HepG2 (cell line): ENCODE measurements at regions not wholly inside any gene's neighbourhood (a gene's known extent, or its start where the extent isn't known, plus 50 kb on each side); places are given as distances from the start of the nearest gene placed in this dataset.

Experiments
- CEBPB ChIP-seq: IDR thresholded peaks from 2 replicates; pipeline ENCODE4 v1.6.1; 2011; ENCODE audit warnings: low read depth, low read length, improper control_type of control experiment, borderline replicate concordance
- DBP ChIP-seq: sonication (generic); formaldehyde crosslinking; IDR thresholded peaks from 2 replicates; pipeline ENCODE4 v1.4.0; 2020; ENCODE audit warnings: missing genetic modification reagents; ENCODE audit errors: not compliant biosample characterization
- EZH2 ChIP-seq: conservative IDR thresholded peaks from 2 replicates; pipeline ENCODE4 v1.6.1; 2012; ENCODE audit warnings: mild to moderate bottlenecking, low read depth, low read length, moderate library complexity
- FOXA3 ChIP-seq: IDR thresholded peaks from 2 replicates; pipeline ENCODE4 v1.6.1; 2016; ENCODE audit warnings: missing genetic modification reagents, missing compliant biosample characterization
- NPAS2 ChIP-seq: sonication (generic); formaldehyde crosslinking; IDR thresholded peaks from 2 replicates; pipeline ENCODE4 v1.8.0; 2022; ENCODE audit warnings: mild to moderate bottlenecking, missing genetic modification reagents, borderline replicate concordance
- POLR2AphosphoS5 ChIP-seq: IDR thresholded peaks from 2 replicates; pipeline ENCODE4 v1.6.1; 2012; ENCODE audit warnings: low read depth, low read length
- SRSF4 ChIP-seq: fragments of 200-400 bp; formaldehyde crosslinking; IDR thresholded peaks from one replicate; pipeline ENCODE4 v1.6.1; 2018; ENCODE audit warnings: mild to moderate bottlenecking, low read depth, low read length, moderate library complexity; ENCODE audit not compliant: poor library complexity, severe bottlenecking
- THYN1 ChIP-seq: sonication (generic); formaldehyde crosslinking; IDR thresholded peaks from 2 replicates; pipeline ENCODE4 v1.8.1; 2023; ENCODE audit warnings: low read depth, mild to moderate bottlenecking, moderate library complexity, missing genetic modification reagents, borderline replicate concordance
- ZNF160 ChIP-seq: sonication (generic); formaldehyde crosslinking; IDR thresholded peaks from 2 replicates; pipeline ENCODE4 v1.8.0; 2022; ENCODE audit warnings: mild to moderate bottlenecking, inconsistent platforms, missing genetic modification reagents
- TF ChIP-seq, protein P1 (sequence below): sonication (generic); formaldehyde crosslinking; IDR thresholded peaks from 2 replicates; pipeline ENCODE4 v1.5.0; 2020; ENCODE audit warnings: mild to moderate bottlenecking, missing genetic modification reagents, moderate library complexity

- TF ChIP-seq THYN1 (CRISPR knock-in tag) (no peak), SRSF4 (no peak), ZNF160 (CRISPR knock-in tag) (no peak), POLR2AphosphoS5 (no peak), NPAS2 (CRISPR knock-in tag) (no peak), EZH2 (no peak), DBP (no peak), CEBPB (no peak), FOXA3 (no peak)
- TF ChIP-seq, protein P1, sequence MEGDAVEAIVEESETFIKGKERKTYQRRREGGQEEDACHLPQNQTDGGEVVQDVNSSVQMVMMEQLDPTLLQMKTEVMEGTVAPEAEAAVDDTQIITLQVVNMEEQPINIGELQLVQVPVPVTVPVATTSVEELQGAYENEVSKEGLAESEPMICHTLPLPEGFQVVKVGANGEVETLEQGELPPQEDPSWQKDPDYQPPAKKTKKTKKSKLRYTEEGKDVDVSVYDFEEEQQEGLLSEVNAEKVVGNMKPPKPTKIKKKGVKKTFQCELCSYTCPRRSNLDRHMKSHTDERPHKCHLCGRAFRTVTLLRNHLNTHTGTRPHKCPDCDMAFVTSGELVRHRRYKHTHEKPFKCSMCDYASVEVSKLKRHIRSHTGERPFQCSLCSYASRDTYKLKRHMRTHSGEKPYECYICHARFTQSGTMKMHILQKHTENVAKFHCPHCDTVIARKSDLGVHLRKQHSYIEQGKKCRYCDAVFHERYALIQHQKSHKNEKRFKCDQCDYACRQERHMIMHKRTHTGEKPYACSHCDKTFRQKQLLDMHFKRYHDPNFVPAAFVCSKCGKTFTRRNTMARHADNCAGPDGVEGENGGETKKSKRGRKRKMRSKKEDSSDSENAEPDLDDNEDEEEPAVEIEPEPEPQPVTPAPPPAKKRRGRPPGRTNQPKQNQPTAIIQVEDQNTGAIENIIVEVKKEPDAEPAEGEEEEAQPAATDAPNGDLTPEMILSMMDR (CRISPR knock-in tag) = no peak
Observed at GRCh38 chr14:80323038-80323665, 111.8 kb upstream of the DIO2 start.
